DOHH2 (cell line): ENCODE measurements at regions not wholly inside any gene's neighbourhood (a gene's known extent, or its start where the extent isn't known, plus 50 kb on each side); places are given as distances from the start of the nearest gene placed in this dataset.

ENCODE experiments used
- H3F3A ChIP-seq: fragments of 200-600 bp; sonication (generic), shearing (Covaris generic); 2 replicates; pipeline ENCODE4 v1.6.0; 2016; ENCODE audit warnings: antibody characterized with exemption, mild to moderate bottlenecking; ENCODE audit not compliant: control insufficient read depth, insufficient read depth
- H3K27ac ChIP-seq: fragments of 200-600 bp; sonication (generic); 2 replicates; pipeline ENCODE4 v1.5.1; 2014; ENCODE audit warnings: low read depth, mild to moderate bottlenecking, low read length, moderate library complexity
- H3K27me3 ChIP-seq: fragments of 200-600 bp; sonication (generic); 2 replicates; pipeline ENCODE4 v1.6.1; 2014; ENCODE audit warnings: mild to moderate bottlenecking, low read length, mixed read lengths; ENCODE audit not compliant: control insufficient read depth
- H3K36me3 ChIP-seq: fragments of 200-600 bp; sonication (generic); 2 replicates; pipeline ENCODE4 v1.6.1; 2014; ENCODE audit warnings: mild to moderate bottlenecking, low read length, moderate library complexity, mixed read lengths; ENCODE audit not compliant: control insufficient read depth
- H3K4me1 ChIP-seq: fragments of 200-600 bp; sonication (generic); 2 replicates; pipeline ENCODE4 v1.6.1; 2014; ENCODE audit warnings: mild to moderate bottlenecking, low read length, mixed read lengths; ENCODE audit not compliant: control insufficient read depth
- H3K4me2 ChIP-seq: fragments of 200-600 bp; sonication (generic); 2 replicates; pipeline ENCODE4 v1.6.0; 2014; ENCODE audit warnings: mild to moderate bottlenecking, low read length, moderate library complexity
- H3K4me3 ChIP-seq: fragments of 200-600 bp; sonication (generic); 2 replicates; pipeline ENCODE4 v1.5.1; 2014; ENCODE audit warnings: mild to moderate bottlenecking, low read length, mixed read lengths
- H3K79me2 ChIP-seq: fragments of 200-600 bp; sonication (generic); 2 replicates; pipeline ENCODE4 v1.6.1; 2014; ENCODE audit warnings: mild to moderate bottlenecking, low read length, mixed read lengths; ENCODE audit not compliant: control insufficient read depth
- H3K9me2 ChIP-seq: fragments of 200-600 bp; sonication (generic); replicated peaks from 2 replicates; pipeline ENCODE4 v1.6.1; 2014; ENCODE audit warnings: mild to moderate bottlenecking, low read length, mixed read lengths; ENCODE audit not compliant: control insufficient read depth
- H3K9me3 ChIP-seq: fragments of 200-600 bp; sonication (generic); 2 replicates; pipeline ENCODE4 v1.6.1; 2014; ENCODE audit warnings: antibody characterized with exemption, low read length, mixed read lengths; ENCODE audit not compliant: control insufficient read depth, insufficient read depth
- H4K20me1 ChIP-seq: fragments of 200-600 bp; sonication (generic); 2 replicates; pipeline ENCODE4 v1.6.0; 2014; ENCODE audit warnings: low read depth, mild to moderate bottlenecking, antibody characterized with exemption, low read length, moderate library complexity; ENCODE audit not compliant: control insufficient read depth, insufficient read depth
- CTCF ChIP-seq: fragments of 200-600 bp; sonication (generic); IDR thresholded peaks from one replicate; pipeline ENCODE4 v1.5.1; 2014; ENCODE audit warnings: antibody characterized with exemption, mild to moderate bottlenecking, low read depth, low read length; ENCODE audit not compliant: poor library complexity, severe bottlenecking
- EZH2phosphoT487 ChIP-seq: fragments of 200-600 bp; sonication (generic); IDR thresholded peaks from 2 replicates; pipeline ENCODE4 v1.6.1; 2017; ENCODE audit warnings: borderline replicate concordance, mild to moderate bottlenecking, antibody characterized with exemption, low read length, moderate library complexity, mixed read lengths

DNA sequence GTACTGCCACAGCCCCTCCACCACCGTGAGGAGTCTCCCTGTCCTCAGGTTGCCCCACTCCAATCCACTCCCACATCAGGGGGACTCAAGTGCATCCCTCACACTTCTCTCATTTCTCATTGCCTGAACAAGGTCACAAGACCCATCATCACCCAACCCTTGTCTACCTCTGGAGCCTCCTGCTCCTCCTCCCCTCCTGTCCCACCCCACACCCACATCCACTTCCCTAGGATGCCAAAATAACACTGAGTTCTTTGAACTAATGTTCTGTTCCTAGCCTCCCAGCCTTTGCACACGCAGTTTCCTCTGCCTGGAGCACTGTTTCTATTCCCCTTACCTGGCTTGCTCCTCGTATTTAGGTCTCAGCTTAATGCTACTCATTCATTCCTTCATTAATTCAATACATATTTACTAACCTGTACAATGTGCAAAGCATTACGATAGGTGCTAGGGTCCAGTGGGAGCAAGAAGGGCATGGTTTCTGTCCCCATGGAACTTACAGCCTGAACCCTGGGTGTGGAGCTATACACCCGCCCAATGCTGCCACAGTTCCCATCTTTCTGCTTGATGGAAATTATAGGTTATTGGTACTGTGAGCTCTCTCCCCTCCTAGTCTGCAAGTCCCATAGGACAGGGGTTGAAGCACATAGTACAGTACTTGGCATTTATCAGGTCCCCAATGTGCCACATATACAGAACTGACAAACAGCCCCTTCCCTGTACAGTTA lies 96.1 kb upstream of the GRIK3 start:
- H3K4me2 ChIP-seq = no peak overlapping the region
- no peaks in the 10 kb centered on the region for H3F3A ChIP-seq
- H3K4me3 ChIP-seq = no peak overlapping the region
- TF ChIP-seq EZH2phosphoT487 (no peak), CTCF (no peak)
- no peaks in the 10 kb centered on the region for H3K79me2 ChIP-seq
- no peaks in the 10 kb centered on the region for H3K36me3 ChIP-seq
- no peaks in the 10 kb centered on the region for H3K9me2 ChIP-seq
- H3K27ac ChIP-seq = no peak overlapping the region
- H3K27me3 ChIP-seq = no peaks in the 10 kb centered on the region
- no peaks in the 10 kb centered on the region for H3K9me3 ChIP-seq
- no peaks in the 10 kb centered on the region for H4K20me1 ChIP-seq
- H3K4me1 ChIP-seq = no peaks in the 10 kb centered on the region

- Histone ChIP-seq H3K36me3 (no peaks in the 10 kb centered on the region), H3F3A (no peaks in the 10 kb centered on the region), H3K4me3 (no peak overlapping the region), H3K27ac (no peak overlapping the region), H4K20me1 (no peaks in the 10 kb centered on the region), H3K4me1 (no peaks in the 10 kb centered on the region), H3K27me3 (no peaks in the 10 kb centered on the region), H3K9me2 (no peaks in the 10 kb centered on the region), H3K9me3 (no peaks in the 10 kb centered on the region), H3K79me2 (no peaks in the 10 kb centered on the region), H3K4me2 (no peak overlapping the region)
- TF ChIP-seq EZH2phosphoT487 (no peak), CTCF (no peak)
These were observed 97.0 kb upstream of the GRIK3 start for GRCh38 chr1:37131281-37131680.

DNA sequence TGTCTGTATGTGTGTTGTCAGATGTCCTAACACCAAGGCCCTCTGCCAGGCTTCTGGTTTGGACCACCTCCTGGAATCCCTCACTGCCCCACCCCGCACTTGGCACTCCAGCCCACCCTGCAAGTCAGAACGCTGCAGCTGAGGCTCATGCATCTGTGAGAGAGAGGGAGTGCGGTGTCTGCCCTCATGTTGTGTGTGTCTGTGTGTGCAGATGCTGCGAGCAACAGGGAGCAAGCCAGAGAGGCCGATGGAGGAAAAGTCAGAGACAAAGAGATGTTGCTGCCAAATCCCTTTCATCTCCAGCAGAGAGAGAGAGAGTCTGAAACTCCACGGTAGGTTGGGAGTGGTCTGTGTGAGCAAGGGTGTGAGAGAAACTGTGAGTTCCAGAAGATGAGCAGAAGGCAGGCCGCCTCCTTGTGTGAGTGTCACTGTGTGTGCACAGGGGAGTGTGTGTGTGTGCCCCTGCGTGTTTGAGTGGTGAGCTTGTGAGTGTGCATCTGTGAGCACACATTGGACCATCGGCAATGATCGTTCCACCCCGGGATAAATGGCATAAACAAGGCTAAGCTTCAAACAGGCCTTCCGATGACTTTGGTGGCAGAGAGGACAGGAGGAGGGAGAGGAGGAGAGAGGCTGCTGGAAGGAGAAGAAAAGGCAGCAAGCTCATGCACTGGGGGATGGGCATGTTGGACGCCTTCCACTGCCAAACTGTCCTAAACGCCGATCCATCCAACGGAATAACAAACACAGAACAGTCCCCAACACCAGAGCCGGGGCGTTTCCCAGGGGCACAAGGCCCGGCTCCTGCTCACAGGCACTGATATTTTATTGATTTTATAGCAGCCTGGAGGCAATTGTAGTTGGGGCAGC lies 99.2 kb upstream of the GRIK3 start:
- H3K9me3 ChIP-seq = no peaks in the 10 kb centered on the region
- no peak for TF ChIP-seq CTCF
- no peak for TF ChIP-seq EZH2phosphoT487
- H3F3A ChIP-seq = no peaks in the 10 kb centered on the region
- H3K4me1 ChIP-seq = no peaks in the 10 kb centered on the region
- no peak overlapping the region for H3K4me2 ChIP-seq
- H3K4me3 ChIP-seq = no peak overlapping the region
- H3K27ac ChIP-seq = no peak overlapping the region
- no peaks in the 10 kb centered on the region for H3K9me2 ChIP-seq
- H3K79me2 ChIP-seq = no peaks in the 10 kb centered on the region
- no peaks in the 10 kb centered on the region for H3K27me3 ChIP-seq
- no peaks in the 10 kb centered on the region for H4K20me1 ChIP-seq
- no peaks in the 10 kb centered on the region for H3K36me3 ChIP-seq
